ENCODE measurements at regions not wholly inside any gene's neighbourhood (a gene's known extent, or its start where the extent isn't known, plus 50 kb on each side); places are given as distances from the start of the nearest gene placed in this dataset.
"Not testable (repeated sequence)": the region's sequence is repeated elsewhere in the genome, so short reads cannot be mapped to it uniquely, and the experiment has no call there.

DNA sequence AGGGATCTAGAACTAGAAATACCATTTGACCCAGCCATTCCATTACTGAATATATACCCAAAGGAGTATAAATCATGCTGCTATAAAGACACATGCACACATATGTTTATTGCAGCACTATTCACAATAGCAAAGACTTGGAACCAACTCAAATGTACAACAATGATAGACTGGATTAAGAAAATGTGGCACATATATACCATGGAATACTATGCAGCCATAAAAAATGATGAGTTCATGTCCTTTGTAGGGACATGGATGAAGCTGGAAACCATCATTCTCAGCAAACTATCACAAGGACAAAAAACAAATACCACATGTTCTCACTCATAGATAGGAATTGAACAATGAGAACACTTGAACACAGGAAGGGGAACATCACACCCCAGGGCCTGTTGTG lies 125.6 kb downstream of the NUFIP1 start:
- TF ChIP-seq, protein P1, sequence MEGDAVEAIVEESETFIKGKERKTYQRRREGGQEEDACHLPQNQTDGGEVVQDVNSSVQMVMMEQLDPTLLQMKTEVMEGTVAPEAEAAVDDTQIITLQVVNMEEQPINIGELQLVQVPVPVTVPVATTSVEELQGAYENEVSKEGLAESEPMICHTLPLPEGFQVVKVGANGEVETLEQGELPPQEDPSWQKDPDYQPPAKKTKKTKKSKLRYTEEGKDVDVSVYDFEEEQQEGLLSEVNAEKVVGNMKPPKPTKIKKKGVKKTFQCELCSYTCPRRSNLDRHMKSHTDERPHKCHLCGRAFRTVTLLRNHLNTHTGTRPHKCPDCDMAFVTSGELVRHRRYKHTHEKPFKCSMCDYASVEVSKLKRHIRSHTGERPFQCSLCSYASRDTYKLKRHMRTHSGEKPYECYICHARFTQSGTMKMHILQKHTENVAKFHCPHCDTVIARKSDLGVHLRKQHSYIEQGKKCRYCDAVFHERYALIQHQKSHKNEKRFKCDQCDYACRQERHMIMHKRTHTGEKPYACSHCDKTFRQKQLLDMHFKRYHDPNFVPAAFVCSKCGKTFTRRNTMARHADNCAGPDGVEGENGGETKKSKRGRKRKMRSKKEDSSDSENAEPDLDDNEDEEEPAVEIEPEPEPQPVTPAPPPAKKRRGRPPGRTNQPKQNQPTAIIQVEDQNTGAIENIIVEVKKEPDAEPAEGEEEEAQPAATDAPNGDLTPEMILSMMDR (IDR thresholded peaks at IDR 0.05; ENCODE audit: low read length): not testable (repeated sequence)
- TF ChIP-seq EZH2 (IDR thresholded peaks at IDR 0.05; ENCODE audit: borderline replicate concordance, low read length): not testable (repeated sequence)

All from OCI-LY1 (cell line).